PFSK-1 (cell line): ENCODE measurements at regions not wholly inside any gene's neighbourhood (a gene's known extent, or its start where the extent isn't known, plus 50 kb on each side); places are given as distances from the start of the nearest gene placed in this dataset.

Source experiments
- FOXP2 ChIP-seq: optimal IDR thresholded peaks from 2 replicates; pipeline ENCODE3; 2011; ENCODE audit warnings: borderline replicate concordance, control low read depth, inconsistent platforms; ENCODE audit not compliant: insufficient read depth; ENCODE audit errors: extremely low read length, extremely low read depth
- POLR2AphosphoS5 ChIP-seq: IDR thresholded peaks from 2 replicates; pipeline ENCODE4 v1.6.1; 2012; ENCODE audit warnings: low read depth, mild to moderate bottlenecking, control low read depth, low read length, moderate library complexity
- REST ChIP-seq, 2 experiments: IDR thresholded peaks; 2 replicates each; pipeline versions ENCODE4 v1.6.1 to v1.8.0; 2011 to 2012; ENCODE audit warnings: low read depth in 2 of 2, low read length in 2 of 2, control low read depth in 1 of 2, inconsistent platforms in 1 of 2, mild to moderate bottlenecking in 1 of 2, moderate library complexity in 1 of 2; ENCODE audit not compliant: insufficient read depth in 1 of 2
- SIN3A ChIP-seq: IDR thresholded peaks from 2 replicates; pipeline ENCODE4 v1.6.1; 2012; ENCODE audit warnings: mild to moderate bottlenecking, low read length, moderate library complexity, borderline replicate concordance; ENCODE audit not compliant: insufficient read depth
- TAF1 ChIP-seq: IDR thresholded peaks from 2 replicates; pipeline ENCODE4 v1.6.1; 2012; ENCODE audit warnings: low read length, control low read depth, borderline replicate concordance; ENCODE audit not compliant: insufficient read depth

- TF ChIP-seq TAF1 = no peak
Measured at GRCh38 chrX:68941385-68941952, 112.6 kb downstream of the EFNB1 start.

- no peak for TF ChIP-seq FOXP2
Measured at GRCh38 chrX:68940601-68941000, 111.8 kb downstream of the EFNB1 start.

DNA sequence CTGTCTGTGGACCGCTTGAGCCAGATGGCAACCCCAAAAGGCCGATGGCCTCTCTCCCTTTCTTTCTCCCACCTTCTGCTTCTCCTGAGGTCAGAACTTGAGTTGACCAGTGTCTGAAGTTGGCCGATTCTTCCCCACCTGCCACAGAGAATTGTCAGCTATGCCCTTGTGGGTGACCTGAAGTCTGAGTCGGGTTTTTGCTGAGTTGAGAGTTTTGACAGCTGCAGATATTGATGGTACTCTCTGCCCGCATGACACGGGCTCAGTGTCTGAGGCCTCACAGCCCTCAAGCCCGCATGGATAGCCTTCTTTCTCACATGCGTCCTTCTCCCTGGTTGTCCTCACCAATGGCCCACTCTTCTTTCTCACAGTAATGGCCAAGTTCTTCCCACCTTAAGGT lies 111.0 kb downstream of the EFNB1 start:
- TF ChIP-seq SIN3A (no peak), FOXP2 (no peak)

DNA sequence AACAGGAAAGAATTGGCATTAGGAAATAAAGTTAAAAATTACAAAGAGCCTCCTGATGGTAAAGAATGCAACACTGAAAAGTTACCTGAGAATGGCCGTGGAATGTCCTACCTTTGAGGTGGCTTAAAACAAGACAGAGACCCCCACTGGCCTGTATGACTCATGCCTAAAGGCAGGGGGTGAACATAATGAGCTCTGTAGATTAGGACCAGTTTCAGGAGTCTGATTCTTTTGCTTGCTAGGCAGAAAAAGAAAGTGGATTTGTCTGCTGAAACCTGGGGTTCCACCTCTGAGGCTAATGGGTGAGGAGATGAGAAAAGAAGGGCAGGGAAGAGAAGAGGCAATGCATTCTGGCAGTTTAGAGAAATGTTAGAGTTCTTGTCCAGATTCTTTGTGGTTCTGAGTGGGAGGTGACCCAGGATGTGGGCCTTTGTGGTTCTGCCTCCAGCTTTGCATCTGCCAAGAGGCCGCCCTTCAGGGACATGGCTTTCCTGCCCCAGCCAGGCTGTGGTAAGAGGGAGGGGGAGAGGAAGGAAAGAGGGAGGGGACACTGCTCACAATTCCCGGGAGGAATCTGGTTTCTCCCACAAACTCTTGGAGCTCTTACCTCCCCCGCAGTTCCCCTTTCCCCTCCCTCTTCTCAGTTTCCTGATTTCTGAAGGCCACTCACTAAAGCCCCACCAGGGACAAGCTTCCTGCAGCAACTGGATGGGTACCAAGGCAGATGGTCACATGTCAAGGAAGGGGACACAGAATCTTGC lies 109.6 kb downstream of the EFNB1 start:
- no peak for TF ChIP-seq REST (IDR thresholded peaks at IDR 0.05; ENCODE audit: insufficient read depth in 1 of 2, low read depth in 2 of 2, low read length in 2 of 2)
- no peak for TF ChIP-seq SIN3A
- TF ChIP-seq POLR2AphosphoS5 = no peak
- no peak for TF ChIP-seq TAF1
- TF ChIP-seq FOXP2 = no peak

- TF ChIP-seq TAF1 (no peak), POLR2AphosphoS5 (no peak), SIN3A (no peak), FOXP2 (no peak), REST (IDR thresholded peaks at IDR 0.05; ENCODE audit: insufficient read depth in 1 of 2, low read depth in 2 of 2, low read length in 2 of 2) (no peak)
Measured at GRCh38 chrX:68937581-68937980, 108.8 kb downstream of the EFNB1 start.

DNA sequence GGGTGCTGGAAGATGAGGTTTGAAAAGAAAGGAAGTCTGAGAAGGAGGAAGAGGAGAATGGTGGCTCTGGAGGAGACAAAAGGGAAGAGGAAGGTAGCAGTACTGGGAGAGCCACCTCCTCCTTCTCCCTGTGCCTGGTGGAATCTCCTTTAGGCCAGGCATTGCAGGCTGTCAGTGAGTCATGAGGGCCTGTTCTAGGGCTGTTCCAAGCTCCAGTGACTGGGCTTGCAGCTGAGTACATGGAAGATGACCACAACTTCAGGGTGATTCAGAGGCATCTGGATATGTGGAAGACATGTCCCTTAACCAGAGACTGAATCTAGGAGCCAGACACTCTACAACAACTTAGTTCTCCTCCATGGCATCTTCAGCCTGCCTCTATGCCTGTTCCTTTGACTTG lies 107.8 kb downstream of the EFNB1 start:
- TF ChIP-seq SIN3A = no peak
- no peak for TF ChIP-seq FOXP2
- TF ChIP-seq REST (IDR thresholded peaks at IDR 0.05; ENCODE audit: insufficient read depth in 1 of 2, low read depth in 2 of 2, low read length in 2 of 2) = no peak
- no peak for TF ChIP-seq POLR2AphosphoS5
- TF ChIP-seq TAF1 = no peak
